AG04449 (cell line): ENCODE measurements at regions not wholly inside any gene's neighbourhood (a gene's known extent, or its start where the extent isn't known, plus 50 kb on each side); places are given as distances from the start of the nearest gene placed in this dataset.

Source experiments
- CTCF ChIA-PET: fragments of 350-600 bp; formaldehyde crosslinking; extraction: SDS; loops from one replicate; lab custom pipeline; 2021; ENCODE audit warnings: antibody characterized with exemption; lab: Yijun Ruan, JAX
- POLR2A ChIA-PET: fragments of 400-600, 350-600 bp; formaldehyde crosslinking; extraction: SDS; loops from one replicate; lab custom pipeline; 2020; ENCODE audit warnings: antibody characterized with exemption, inconsistent platforms; lab: Yijun Ruan, JAX
- DNase-seq: peaks from one replicate; pipeline ENCODE4 v3.0.0-alpha.2; 2010; ENCODE audit warnings: low read depth, low spot score
- H3K4me3 ChIP-seq: 2 replicates; pipeline ENCODE4 v1.5.1; 2011; ENCODE audit warnings: low read depth, mild to moderate bottlenecking, control low read depth, low read length
- CTCF ChIP-seq: IDR thresholded peaks from one replicate; pipeline ENCODE4 v1.5.1; 2011; ENCODE audit warnings: mild to moderate bottlenecking, moderate library complexity, low read length, control low read depth, inconsistent platforms; ENCODE audit not compliant: insufficient read depth; ENCODE audit errors: missing control alignments

GRCh38 chr15:61682891-61683735 is 377.1 kb downstream of the VPS13C start:
- ChIA-PET POLR2A (no interaction called here), CTCF (no interaction called here)
- no peak overlapping the region for H3K4me3 ChIP-seq
- no peak for DNase-seq
- no peak for TF ChIP-seq CTCF

- no peak overlapping the region for H3K4me3 ChIP-seq
- ChIA-PET CTCF (no interaction called here), POLR2A (no interaction called here)
- no peak for TF ChIP-seq CTCF
- no peak for DNase-seq
These were observed 378.6 kb downstream of the VPS13C start for GRCh38 chr15:61681676-61682075.

GRCh38 chr15:61681038-61681418 is 379.2 kb downstream of the VPS13C start:
- ChIA-PET CTCF (no interaction called here), POLR2A (no interaction called here)
- no peak overlapping the region for H3K4me3 ChIP-seq
- no peak for DNase-seq
- no peak for TF ChIP-seq CTCF

GRCh38 chr15:61680260-61681037 is 379.8 kb downstream of the VPS13C start:
- CTCF ChIA-PET = no interaction called here
- POLR2A ChIA-PET = no interaction called here
- TF ChIP-seq CTCF = no peak
- DNase-seq = no peak
- H3K4me3 ChIP-seq = no peak overlapping the region

GRCh38 chr15:61671736-61672135 is 388.5 kb downstream of the VPS13C start:
- ChIA-PET CTCF (no interaction called here), POLR2A (no interaction called here)
- TF ChIP-seq CTCF = no peak
- no peak overlapping the region for H3K4me3 ChIP-seq
- no peak for DNase-seq

GRCh38 chr15:61668444-61668843 is 391.8 kb downstream of the VPS13C start:
- DNase-seq = no peak

More at GRCh38 chr15:61668444-61668843, 391.8 kb downstream of the VPS13C start:
- CTCF ChIA-PET = no interaction called here
- POLR2A ChIA-PET = no interaction called here
- no peak overlapping the region for H3K4me3 ChIP-seq
- no peak for TF ChIP-seq CTCF
